Liver (tissue), 8 donors: ENCODE measurements at regions not wholly inside any gene's neighbourhood (a gene's known extent, or its start where the extent isn't known, plus 50 kb on each side); places are given as distances from the start of the nearest gene placed in this dataset.

Experiments used
- DNase-seq: peaks from one replicate; pipeline ENCODE4 v3.0.0-alpha.2; 2017; ENCODE audit warnings: low spot score
- H3K27ac ChIP-seq, 2 donors: one replicate each; pipeline ENCODE4 v1.7.0; 2013; ENCODE audit warnings: inconsistent platforms in 2 of 2, low read length in 2 of 2, control low read depth in 1 of 2, low read depth in 1 of 2, mild to moderate bottlenecking in 1 of 2
- H3K27me3 ChIP-seq, 4 donors: one replicate each; pipeline versions ENCODE4 v1.6.1 to v1.7.0; 2013; ENCODE audit warnings: low read length in 3 of 4, inconsistent platforms in 1 of 4, mild to moderate bottlenecking in 1 of 4, moderate library complexity in 1 of 4; ENCODE audit not compliant: control insufficient read depth in 4 of 4, insufficient read depth in 4 of 4
- H3K36me3 ChIP-seq, 4 donors: one replicate each; pipeline versions ENCODE4 v1.6.1 to v1.7.0; 2013; ENCODE audit warnings: low read length in 3 of 4, mild to moderate bottlenecking in 3 of 4, low read depth in 1 of 4, moderate library complexity in 1 of 4; ENCODE audit not compliant: control insufficient read depth in 4 of 4, insufficient read depth in 3 of 4
- H3K4me1 ChIP-seq, 4 donors: one replicate each; pipeline versions ENCODE4 v1.6.1 to v1.7.0; 2013; ENCODE audit warnings: low read length in 3 of 4, mild to moderate bottlenecking in 3 of 4, moderate library complexity in 1 of 4; ENCODE audit not compliant: control insufficient read depth in 4 of 4, insufficient read depth in 4 of 4
- H3K4me3 ChIP-seq, 3 donors: one replicate each; pipeline versions ENCODE4 v1.6.1 to v1.7.0; 2013; ENCODE audit warnings: low read length in 3 of 3, control low read depth in 1 of 3, low read depth in 1 of 3, mild to moderate bottlenecking in 1 of 3
- H3K9ac ChIP-seq, 2 donors: one replicate each; pipeline ENCODE4 v1.7.0; 2013; ENCODE audit warnings: low read length in 2 of 2, mild to moderate bottlenecking in 2 of 2, moderate library complexity in 2 of 2, control low read depth in 1 of 2, low read depth in 1 of 2
- H3K9me3 ChIP-seq, 4 donors: one replicate each; pipeline versions ENCODE4 v1.6.1 to v1.7.0; 2013; ENCODE audit warnings: low read length in 3 of 4; ENCODE audit not compliant: control insufficient read depth in 4 of 4
- EGR1 ChIP-seq, 2 donors: IDR thresholded peaks; 2 replicates each; pipeline ENCODE4 v1.6.1; 2016 to 2018; ENCODE audit warnings: antibody characterized with exemption in 2 of 2, low read depth in 2 of 2
- FOXA2 ChIP-seq: IDR thresholded peaks from 2 replicates; pipeline ENCODE4 v1.6.1; 2016; ENCODE audit warnings: antibody characterized with exemption
- GABPA ChIP-seq, 2 donors: IDR thresholded peaks in 1 of 2; conservative IDR thresholded peaks in 1 of 2; 2 replicates each; pipeline ENCODE4 v1.6.1; 2016; ENCODE audit warnings: antibody characterized with exemption in 2 of 2, mild to moderate bottlenecking in 1 of 2, moderate library complexity in 1 of 2
- HNF4A ChIP-seq, 2 donors: conservative IDR thresholded peaks; 2 replicates each; pipeline ENCODE4 v1.6.1; 2016; ENCODE audit warnings: antibody characterized with exemption in 2 of 2, mild to moderate bottlenecking in 2 of 2
- HNF4G ChIP-seq: IDR thresholded peaks from 2 replicates; pipeline ENCODE4 v1.6.1; 2016; ENCODE audit warnings: antibody characterized with exemption
- MAX ChIP-seq: IDR thresholded peaks from 2 replicates; pipeline ENCODE4 v1.6.1; 2016; ENCODE audit warnings: antibody characterized with exemption
- NR2F2 ChIP-seq: IDR thresholded peaks from 2 replicates; pipeline ENCODE4 v1.6.1; 2016; ENCODE audit warnings: antibody characterized with exemption
- REST ChIP-seq: IDR thresholded peaks from 2 replicates; pipeline ENCODE4 v1.6.1; 2016; ENCODE audit warnings: antibody characterized with exemption, mild to moderate bottlenecking
- SP1 ChIP-seq: IDR thresholded peaks from 2 replicates; pipeline ENCODE4 v1.6.1; 2018; ENCODE audit warnings: antibody characterized with exemption, mild to moderate bottlenecking
- TAF1 ChIP-seq: conservative IDR thresholded peaks from 2 replicates; pipeline ENCODE4 v1.6.1; 2016; ENCODE audit warnings: antibody characterized with exemption, mild to moderate bottlenecking
- YY1 ChIP-seq: IDR thresholded peaks from 2 replicates; pipeline ENCODE4 v1.6.1; 2016; ENCODE audit warnings: antibody characterized with exemption, mild to moderate bottlenecking
- WGBS: extraction: QIAGEN DNeasy Blood & Tissue Kit; methylation state at CpG from one replicate; pipeline ENCODE4 v1.1.7; 2013; 5-methylcytosine and 5-hydroxymethylcytosine counted together
- TF ChIP-seq, protein P1 (sequence below): IDR thresholded peaks from 2 replicates; pipeline ENCODE4 v1.6.1; 2016; ENCODE audit warnings: antibody characterized with exemption
- TF ChIP-seq, protein P2 (sequence below): fragments of 150-350 bp; IDR thresholded peaks from 2 replicates; pipeline ENCODE4 v1.5.1; 2017; ENCODE audit warnings: improper control_type of control experiment, low read depth, low read length; ENCODE audit not compliant: missing input control
- TF ChIP-seq, protein P3 (sequence below): IDR thresholded peaks from 2 replicates; pipeline ENCODE4 v1.6.1; 2016; ENCODE audit warnings: antibody characterized with exemption
- donor health status: healthy.
- donor health status: healthy.
- donor health status: healthy.
- donor health status: healthy.
- donor health status: healthy.

- TF ChIP-seq, protein P1, sequence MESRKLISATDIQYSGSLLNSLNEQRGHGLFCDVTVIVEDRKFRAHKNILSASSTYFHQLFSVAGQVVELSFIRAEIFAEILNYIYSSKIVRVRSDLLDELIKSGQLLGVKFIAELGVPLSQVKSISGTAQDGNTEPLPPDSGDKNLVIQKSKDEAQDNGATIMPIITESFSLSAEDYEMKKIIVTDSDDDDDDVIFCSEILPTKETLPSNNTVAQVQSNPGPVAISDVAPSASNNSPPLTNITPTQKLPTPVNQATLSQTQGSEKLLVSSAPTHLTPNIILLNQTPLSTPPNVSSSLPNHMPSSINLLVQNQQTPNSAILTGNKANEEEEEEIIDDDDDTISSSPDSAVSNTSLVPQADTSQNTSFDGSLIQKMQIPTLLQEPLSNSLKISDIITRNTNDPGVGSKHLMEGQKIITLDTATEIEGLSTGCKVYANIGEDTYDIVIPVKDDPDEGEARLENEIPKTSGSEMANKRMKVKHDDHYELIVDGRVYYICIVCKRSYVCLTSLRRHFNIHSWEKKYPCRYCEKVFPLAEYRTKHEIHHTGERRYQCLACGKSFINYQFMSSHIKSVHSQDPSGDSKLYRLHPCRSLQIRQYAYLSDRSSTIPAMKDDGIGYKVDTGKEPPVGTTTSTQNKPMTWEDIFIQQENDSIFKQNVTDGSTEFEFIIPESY: no peak
- TF ChIP-seq, protein P2, sequence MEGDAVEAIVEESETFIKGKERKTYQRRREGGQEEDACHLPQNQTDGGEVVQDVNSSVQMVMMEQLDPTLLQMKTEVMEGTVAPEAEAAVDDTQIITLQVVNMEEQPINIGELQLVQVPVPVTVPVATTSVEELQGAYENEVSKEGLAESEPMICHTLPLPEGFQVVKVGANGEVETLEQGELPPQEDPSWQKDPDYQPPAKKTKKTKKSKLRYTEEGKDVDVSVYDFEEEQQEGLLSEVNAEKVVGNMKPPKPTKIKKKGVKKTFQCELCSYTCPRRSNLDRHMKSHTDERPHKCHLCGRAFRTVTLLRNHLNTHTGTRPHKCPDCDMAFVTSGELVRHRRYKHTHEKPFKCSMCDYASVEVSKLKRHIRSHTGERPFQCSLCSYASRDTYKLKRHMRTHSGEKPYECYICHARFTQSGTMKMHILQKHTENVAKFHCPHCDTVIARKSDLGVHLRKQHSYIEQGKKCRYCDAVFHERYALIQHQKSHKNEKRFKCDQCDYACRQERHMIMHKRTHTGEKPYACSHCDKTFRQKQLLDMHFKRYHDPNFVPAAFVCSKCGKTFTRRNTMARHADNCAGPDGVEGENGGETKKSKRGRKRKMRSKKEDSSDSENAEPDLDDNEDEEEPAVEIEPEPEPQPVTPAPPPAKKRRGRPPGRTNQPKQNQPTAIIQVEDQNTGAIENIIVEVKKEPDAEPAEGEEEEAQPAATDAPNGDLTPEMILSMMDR: no peak
- TF ChIP-seq GABPA (IDR thresholded peaks at IDR 0.05 in 1 of 2, conservative IDR thresholded peaks at IDR 0.05 in 1 of 2): no peak
- no peak for TF ChIP-seq NR2F2
- TF ChIP-seq FOXA2: no peak
Measured at GRCh38 chr4:179804440-179804839, 2362.2 kb upstream of the AGA start (continued).

DNA sequence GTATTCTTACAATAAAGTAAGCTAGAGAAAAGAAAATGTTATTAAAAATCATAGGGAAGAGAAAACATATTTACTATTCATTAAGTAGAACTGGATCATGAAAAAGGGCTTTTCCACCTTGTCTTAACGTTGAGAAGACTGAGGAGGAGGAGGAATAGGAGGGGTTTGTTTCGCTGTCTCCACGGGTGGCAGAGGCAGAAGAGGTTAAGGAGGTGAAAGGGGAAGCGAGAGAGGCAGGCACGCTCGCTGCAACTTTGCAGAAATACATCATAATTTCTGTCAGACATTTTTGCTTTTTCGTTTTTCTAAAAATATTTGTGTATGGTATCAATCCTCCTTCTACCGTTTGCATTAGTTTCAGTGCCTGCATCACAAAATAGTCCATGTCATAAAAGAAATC lies 2375.1 kb upstream of the AGA start:
- Histone ChIP-seq H3K27ac (no peak overlapping the region), H3K9ac (no peak overlapping the region), H3K4me1 (no peaks in the 10 kb centered on the region), H3K27me3 (no peaks in the 10 kb centered on the region), H3K9me3 (peaks cover 0 to 7% (median 0%) of the 10 kb centered on the region in 4 donors), H3K4me3 (no peak overlapping the region), H3K36me3 (no peaks in the 10 kb centered on the region)
- TF ChIP-seq HNF4G: no peak
- no peak for TF ChIP-seq FOXA2
- TF ChIP-seq GABPA (IDR thresholded peaks at IDR 0.05 in 1 of 2, conservative IDR thresholded peaks at IDR 0.05 in 1 of 2): no peak
- TF ChIP-seq TAF1: no peak
- TF ChIP-seq, protein P1: no peak
- no peak for TF ChIP-seq REST
- TF ChIP-seq HNF4A (conservative IDR thresholded peaks at IDR 0.05): no peak
- no peak for TF ChIP-seq NR2F2
- TF ChIP-seq YY1: no peak
- TF ChIP-seq, protein P3, sequence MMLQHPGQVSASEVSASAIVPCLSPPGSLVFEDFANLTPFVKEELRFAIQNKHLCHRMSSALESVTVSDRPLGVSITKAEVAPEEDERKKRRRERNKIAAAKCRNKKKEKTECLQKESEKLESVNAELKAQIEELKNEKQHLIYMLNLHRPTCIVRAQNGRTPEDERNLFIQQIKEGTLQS: no peak
- no peak for TF ChIP-seq SP1
- TF ChIP-seq EGR1 (IDR thresholded peaks at IDR 0.05; ENCODE audit: low read depth in 2 of 2): no peak
- TF ChIP-seq, protein P2: no peak
- no peak for TF ChIP-seq MAX
- DNase-seq: no peak
- 68% methylated on average over 8 of the region's 8 CpGs for WGBS
